GM21381 (cell line): ENCODE measurements at regions not wholly inside any gene's neighbourhood (a gene's known extent, or its start where the extent isn't known, plus 50 kb on each side); places are given as distances from the start of the nearest gene placed in this dataset.

Experiments
- ATAC-seq: cut with Tn5 transposase; IDR thresholded peaks from one replicate; pipeline ENCODE4 v1.9.1; 2021; ENCODE audit warnings: mild to moderate bottlenecking, moderate library complexity; ENCODE audit not compliant: unreplicated experiment

GRCh38 chr10:120960725-120961124, 109.6 kb downstream of the WDR11 start:
- no peak for ATAC-seq

- ATAC-seq = no peak
These were observed 110.9 kb downstream of the WDR11 start for GRCh38 chr10:120961795-120962755.

GRCh38 chr10:120962756-120963593, 111.8 kb downstream of the WDR11 start:
- no peak for ATAC-seq

GRCh38 chr10:120963594-120964220, 112.5 kb downstream of the WDR11 start:
- ATAC-seq = no peak

GRCh38 chr10:120966657-120967045, 115.5 kb downstream of the WDR11 start:
- ATAC-seq = no peak

- ATAC-seq = peak; percentile 81
These were observed 118.1 kb downstream of the WDR11 start for GRCh38 chr10:120969219-120969645.

- ATAC-seq = no peak
These were observed 119.7 kb downstream of the WDR11 start for GRCh38 chr10:120970595-120971529.

- ATAC-seq = no peak
These were observed 120.5 kb downstream of the WDR11 start for GRCh38 chr10:120971671-120972070.

- ATAC-seq = no peak
These were observed 121.1 kb downstream of the WDR11 start for GRCh38 chr10:120972259-120972658.

GRCh38 chr10:120975072-120975867, 124.1 kb downstream of the WDR11 start:
- ATAC-seq = no peak

- ATAC-seq = no peak
These were observed 124.7 kb downstream of the WDR11 start for GRCh38 chr10:120975868-120976225.

GRCh38 chr10:120977897-120978296, 126.7 kb downstream of the WDR11 start:
- no peak for ATAC-seq

GRCh38 chr10:120978589-120979252, 127.6 kb downstream of the WDR11 start:
- ATAC-seq = no peak

GRCh38 chr10:120979435-120980278, 128.5 kb downstream of the WDR11 start:
- ATAC-seq = no peak

- no peak for ATAC-seq
These were observed 129.4 kb downstream of the WDR11 start for GRCh38 chr10:120980279-120981255.

GRCh38 chr10:120981601-120982391, 130.6 kb downstream of the WDR11 start:
- ATAC-seq = no peak
